OCI-LY7 (cell line): ENCODE measurements at regions not wholly inside any gene's neighbourhood (a gene's known extent, or its start where the extent isn't known, plus 50 kb on each side); places are given as distances from the start of the nearest gene placed in this dataset.

Source experiments
- BruUV-seq: library from RNA; stranded (reverse); fragments of 400-500 nt; replicated peaks from 2 replicates; lab custom pipeline; 2021; lab: Mats Ljungman, UMichigan
- CTCF ChIA-PET: fragments of 300-600 bp; sonication (Branson Sonifier 250); formaldehyde crosslinking; loops from one replicate; lab custom pipeline; 2022; ENCODE audit warnings: antibody characterized with exemption; ENCODE audit not compliant: unreplicated experiment; lab: Charles Lee
- POLR2A ChIA-PET: fragments of 300-600 bp; sonication (Branson Sonifier 250); formaldehyde crosslinking; loops from one replicate; lab custom pipeline; 2022; ENCODE audit warnings: antibody characterized with exemption; lab: Charles Lee
- DNase-seq: peaks from one replicate; pipeline ENCODE4 v3.0.0-alpha.2; 2015; ENCODE audit warnings: low spot score
- H2AFZ ChIP-seq: fragments of 200-600 bp; sonication (generic), shearing (Covaris generic); 2 replicates; pipeline ENCODE4 v1.6.1; 2014; ENCODE audit warnings: mild to moderate bottlenecking, antibody characterized with exemption, low read length, moderate library complexity
- H3K27ac ChIP-seq: fragments of 200-600 bp; sonication (generic); 2 replicates; pipeline ENCODE4 v1.5.1; 2014; ENCODE audit warnings: mixed run types, low read depth, mild to moderate bottlenecking, moderate library complexity, low read length, inconsistent platforms; ENCODE audit not compliant: poor library complexity, severe bottlenecking
- H3K36me3 ChIP-seq: fragments of 200-600 bp; sonication (generic); 2 replicates; pipeline ENCODE4 v1.6.1; 2014; ENCODE audit warnings: mild to moderate bottlenecking, antibody characterized with exemption, low read length, moderate library complexity, mixed read lengths; ENCODE audit not compliant: insufficient read depth
- H3K4me1 ChIP-seq: fragments of 200-600 bp; sonication (generic); 2 replicates; pipeline ENCODE4 v1.5.1; 2014; ENCODE audit warnings: mild to moderate bottlenecking, low read length; ENCODE audit not compliant: insufficient read depth, poor library complexity, severe bottlenecking
- H3K4me2 ChIP-seq: fragments of 200-600 bp; sonication (generic); 2 replicates; pipeline ENCODE4 v1.6.1; 2014; ENCODE audit warnings: mild to moderate bottlenecking, low read length
- H3K4me3 ChIP-seq: fragments of 200-600 bp; sonication (generic); 2 replicates; pipeline ENCODE4 v1.5.1; 2014; ENCODE audit warnings: mild to moderate bottlenecking, low read depth, low read length; ENCODE audit not compliant: poor library complexity, severe bottlenecking
- H3K79me2 ChIP-seq: fragments of 200-600 bp; sonication (generic); 2 replicates; pipeline ENCODE4 v1.6.1; 2016; ENCODE audit warnings: low read depth, mild to moderate bottlenecking, low read length, moderate library complexity, mixed read lengths; ENCODE audit not compliant: insufficient read depth
- H3K9me2 ChIP-seq: fragments of 200-600 bp; sonication (generic); 2 replicates; pipeline ENCODE4 v1.6.1; 2016; ENCODE audit warnings: mild to moderate bottlenecking, low read length, mixed read lengths; ENCODE audit not compliant: insufficient read depth
- H3K9me3 ChIP-seq: fragments of 200-600 bp; sonication (generic); 2 replicates; pipeline ENCODE4 v1.6.1; 2014; ENCODE audit warnings: mild to moderate bottlenecking, mixed run types, low read length, mixed read lengths
- H4K20me1 ChIP-seq: fragments of 200-600 bp; sonication (generic); 2 replicates; pipeline ENCODE4 v1.6.1; 2014; ENCODE audit warnings: mild to moderate bottlenecking, antibody characterized with exemption, low read length, moderate library complexity, mixed read lengths; ENCODE audit not compliant: insufficient read depth
- EZH2phosphoT487 ChIP-seq: fragments of 200-600 bp; sonication (generic); IDR thresholded peaks from 2 replicates; pipeline ENCODE4 v1.6.1; 2018; ENCODE audit warnings: low read depth, borderline replicate concordance, mild to moderate bottlenecking, mixed run types, antibody characterized with exemption, low read length, moderate library complexity, mixed read lengths
- intact Hi-C: fragments of 100-400 bp; cut with micrococcal nuclease; formaldehyde crosslinking; loops from one replicate; pipeline ENCODE4 v1.10.0; 2022; ENCODE audit not compliant: unreplicated experiment
- TF ChIP-seq, protein P1 (sequence below): fragments of 200-600 bp; sonication (generic); conservative IDR thresholded peaks from 2 replicates; pipeline ENCODE4 v1.5.1; 2014; ENCODE audit warnings: mild to moderate bottlenecking, antibody characterized with exemption, low read length, moderate library complexity, mixed read lengths

DNA sequence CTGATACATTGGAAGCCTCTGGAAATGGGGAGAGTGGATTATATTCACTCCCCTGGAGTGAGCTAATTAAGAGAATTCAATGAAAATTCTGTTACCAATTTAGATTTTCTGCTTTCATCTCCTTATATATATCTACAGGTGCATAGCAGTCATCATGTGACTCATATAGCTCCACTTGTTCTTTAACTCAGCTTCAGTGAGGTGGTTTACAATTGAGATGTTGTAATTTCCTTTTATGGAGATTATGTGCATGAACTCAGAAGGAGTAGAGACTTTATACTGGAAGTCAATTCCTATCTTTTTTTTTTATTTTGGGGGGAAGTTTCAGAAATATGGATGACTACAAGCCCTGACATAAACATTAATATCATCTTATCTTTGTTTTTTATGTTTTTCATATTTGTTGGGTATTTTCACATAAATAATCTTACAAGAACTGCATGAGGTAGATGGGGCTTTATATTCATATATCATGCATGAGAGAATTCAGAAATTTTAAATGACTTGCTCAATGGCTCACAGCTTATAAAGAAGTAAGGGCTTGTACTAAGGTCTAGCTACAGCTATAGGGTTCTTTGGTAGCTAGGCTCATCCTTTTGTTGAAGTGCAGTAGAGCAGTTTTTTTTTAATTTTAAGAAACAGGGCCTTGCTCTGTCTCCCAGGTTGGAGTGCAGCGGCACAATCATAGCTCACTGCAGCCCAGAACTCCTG is 92.3 kb upstream of the SCAF11 start:
- no peak for DNase-seq
- no peak for TF ChIP-seq EZH2phosphoT487
- TF ChIP-seq, protein P1, sequence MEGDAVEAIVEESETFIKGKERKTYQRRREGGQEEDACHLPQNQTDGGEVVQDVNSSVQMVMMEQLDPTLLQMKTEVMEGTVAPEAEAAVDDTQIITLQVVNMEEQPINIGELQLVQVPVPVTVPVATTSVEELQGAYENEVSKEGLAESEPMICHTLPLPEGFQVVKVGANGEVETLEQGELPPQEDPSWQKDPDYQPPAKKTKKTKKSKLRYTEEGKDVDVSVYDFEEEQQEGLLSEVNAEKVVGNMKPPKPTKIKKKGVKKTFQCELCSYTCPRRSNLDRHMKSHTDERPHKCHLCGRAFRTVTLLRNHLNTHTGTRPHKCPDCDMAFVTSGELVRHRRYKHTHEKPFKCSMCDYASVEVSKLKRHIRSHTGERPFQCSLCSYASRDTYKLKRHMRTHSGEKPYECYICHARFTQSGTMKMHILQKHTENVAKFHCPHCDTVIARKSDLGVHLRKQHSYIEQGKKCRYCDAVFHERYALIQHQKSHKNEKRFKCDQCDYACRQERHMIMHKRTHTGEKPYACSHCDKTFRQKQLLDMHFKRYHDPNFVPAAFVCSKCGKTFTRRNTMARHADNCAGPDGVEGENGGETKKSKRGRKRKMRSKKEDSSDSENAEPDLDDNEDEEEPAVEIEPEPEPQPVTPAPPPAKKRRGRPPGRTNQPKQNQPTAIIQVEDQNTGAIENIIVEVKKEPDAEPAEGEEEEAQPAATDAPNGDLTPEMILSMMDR, result no peak
- no peak overlapping the region for H3K4me3 ChIP-seq
- no peaks in the 10 kb centered on the region for H4K20me1 ChIP-seq
- H2AFZ ChIP-seq, result no peak overlapping the region
- intact Hi-C loops, result no loop called here
- POLR2A ChIA-PET, result interaction anchor here (0.6 to 1.9 kb wide), 3 partner anchors 9 to 58 kb away, joined by 3 to 7 read pairs (median 5); no protein-coding TSS in a partner anchor
- H3K27ac ChIP-seq, result no peak overlapping the region
- CTCF ChIA-PET, result no interaction called here
- H3K79me2 ChIP-seq, result no peaks in the 10 kb centered on the region
- H3K4me1 ChIP-seq, result no peaks in the 10 kb centered on the region
- BruUV-seq, result no TSS peak
- H3K36me3 ChIP-seq, result no peaks in the 10 kb centered on the region
- H3K9me3 ChIP-seq, result peaks cover 39% of the 10 kb centered on the region
- no peaks in the 10 kb centered on the region for H3K9me2 ChIP-seq
- no peak overlapping the region for H3K4me2 ChIP-seq

DNA sequence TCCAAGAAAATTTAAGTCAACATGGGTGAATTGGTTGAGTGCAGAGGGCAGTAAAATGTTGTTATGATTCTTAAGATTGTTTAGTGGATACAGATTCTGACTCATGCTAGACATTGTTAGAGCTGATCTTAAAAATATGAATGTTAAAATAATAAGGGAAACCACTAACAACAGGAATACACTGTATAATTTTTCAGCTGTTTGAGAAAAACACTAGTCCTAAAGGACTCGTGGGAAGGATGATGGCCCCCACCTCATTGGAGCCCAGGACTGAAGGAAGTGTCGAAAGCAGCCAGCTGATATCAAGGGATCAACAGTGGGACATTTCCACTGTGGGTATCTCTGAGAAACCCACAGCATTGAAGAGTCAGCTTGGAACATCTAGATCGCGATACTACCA is 82.9 kb upstream of the SCAF11 start:
- TF ChIP-seq, protein P1, result no peak
- TF ChIP-seq EZH2phosphoT487, result no peak
- BruUV-seq, result no TSS peak
- POLR2A ChIA-PET, result interaction anchor here (0.6 to 2.4 kb wide), 3 partner anchors 10 to 358 kb away, joined by 3 to 7 read pairs (median 3); no protein-coding TSS in a partner anchor

More for the DNA sequence above, 82.9 kb upstream of the SCAF11 start:
- no peaks in the 10 kb centered on the region for H4K20me1 ChIP-seq
- no peak overlapping the region for H3K4me2 ChIP-seq
- intact Hi-C loops, result loop anchor here (2.0 to 10.0 kb wide), 3 partner anchors 79 to 951 kb away; no protein-coding TSS in a partner anchor
- H3K9me2 ChIP-seq, result no peaks in the 10 kb centered on the region
- CTCF ChIA-PET, result no interaction called here
- peaks cover 11% of the 10 kb centered on the region; the same call in 1 of the 2 replicates for H3K9me3 ChIP-seq
- no peak overlapping the region for H3K4me3 ChIP-seq
- peaks cover 5% of the 10 kb centered on the region for H3K4me1 ChIP-seq
- no peaks in the 10 kb centered on the region for H3K36me3 ChIP-seq
- no peaks in the 10 kb centered on the region for H3K79me2 ChIP-seq
- no peak overlapping the region for H3K27ac ChIP-seq
- no peak overlapping the region for H2AFZ ChIP-seq
- no peak for DNase-seq
